GM13977 (cell line): ENCODE measurements at regions not wholly inside any gene's neighbourhood (a gene's known extent, or its start where the extent isn't known, plus 50 kb on each side); places are given as distances from the start of the nearest gene placed in this dataset.
"Not testable (repeated sequence)": the region's sequence is repeated elsewhere in the genome, so short reads cannot be mapped to it uniquely, and the experiment has no call there.

Experiments
- DNase-seq: peaks from one replicate; pipeline ENCODE4 v3.0.0; 2012; ENCODE audit warnings: low spot score
- CTCF ChIP-seq: IDR thresholded peaks from 2 replicates; pipeline ENCODE4 v1.5.1; 2012; ENCODE audit warnings: mild to moderate bottlenecking, control low read depth; ENCODE audit not compliant: insufficient read depth; ENCODE audit errors: extremely low read depth, missing control alignments
- in situ Hi-C: fragments of 300-500 bp; cut with MboI; formaldehyde crosslinking; loops from one replicate; pipeline ENCODE4 v1.12.0; 2022; ENCODE audit warnings: low sequenced_read_pairs, low pct_unique_long_range_greater_than_20kb, mixed read lengths, inconsistent platforms; ENCODE audit not compliant: unreplicated experiment

- in situ Hi-C loops = no loop called here
- TF ChIP-seq CTCF = no peak
Observed at GRCh38 chr9:90521811-90522570, 120.6 kb downstream of the DIRAS2 start.

GRCh38 chr9:90523958-90524357, 118.7 kb downstream of the DIRAS2 start:
- DNase-seq = no peak
- in situ Hi-C loops = no loop called here

More at GRCh38 chr9:90521811-90522570, 120.6 kb downstream of the DIRAS2 start:
- no peak for DNase-seq

GRCh38 chr9:90526386-90526785, 116.2 kb downstream of the DIRAS2 start:
- DNase-seq = no peak
- TF ChIP-seq CTCF = no peak
- in situ Hi-C loops = no loop called here

More at GRCh38 chr9:90523958-90524357, 118.7 kb downstream of the DIRAS2 start:
- TF ChIP-seq CTCF = no peak

- DNase-seq, in situ Hi-C loops: not testable (repeated sequence)
Observed at GRCh38 chr9:90536094-90536493, 106.5 kb downstream of the DIRAS2 start.

- no peak for DNase-seq
- no peak for TF ChIP-seq CTCF
- in situ Hi-C loops = no loop called here
Observed at GRCh38 chr9:90538566-90538965, 104.1 kb downstream of the DIRAS2 start.

- TF ChIP-seq CTCF = no peak
- no peak for DNase-seq
- in situ Hi-C loops = no loop called here
Observed at GRCh38 chr9:90539286-90539685, 103.3 kb downstream of the DIRAS2 start.

GRCh38 chr9:90540734-90541133, 101.9 kb downstream of the DIRAS2 start:
- in situ Hi-C loops = no loop called here
- no peak for DNase-seq
- no peak for TF ChIP-seq CTCF
